ENCODE measurements at regions not wholly inside any gene's neighbourhood (a gene's known extent, or its start where the extent isn't known, plus 50 kb on each side); places are given as distances from the start of the nearest gene placed in this dataset.

- Histone ChIP-seq H3K9me3 (ENCODE audit: low read length) (0 out of 2 replicates have a peak, but pooled peaks cover 11% of the 10 kb centered on the region), H4K20me1 (ENCODE audit: insufficient read depth, low read length) (no peaks in the 10 kb centered on the region), H3K9me2 (ENCODE audit: insufficient read depth, low read length) (no peaks in the 10 kb centered on the region), H3K4me3 (ENCODE audit: low read depth, low read length, poor library complexity, severe bottlenecking) (no peak overlapping the region), H3K27ac (ENCODE audit: low read depth, low read length, poor library complexity, severe bottlenecking) (no peak overlapping the region), H3K36me3 (ENCODE audit: insufficient read depth, low read length) (no peaks in the 10 kb centered on the region), H3K79me2 (ENCODE audit: insufficient read depth, low read depth, low read length) (no peaks in the 10 kb centered on the region), H3K4me2 (ENCODE audit: low read length) (no peak overlapping the region), H3K4me1 (ENCODE audit: insufficient read depth, low read length, poor library complexity, severe bottlenecking) (no peaks in the 10 kb centered on the region), H2AFZ (ENCODE audit: low read length) (no peak overlapping the region)
- TF ChIP-seq EZH2phosphoT487 (IDR thresholded peaks at IDR 0.05; ENCODE audit: borderline replicate concordance, low read depth, low read length) (no peak), CTCF (conservative IDR thresholded peaks at IDR 0.05; ENCODE audit: low read length) (no peak)
- no TSS peak for BruUV-seq (replicated peaks)
- ChIA-PET POLR2A (interaction anchor here (0.6 kb wide), 1 partner anchor 1791 kb away, joined by 5 read pairs; no protein-coding TSS in a partner anchor), CTCF (ENCODE audit: unreplicated experiment) (no interaction called here)
- DNase-seq (ENCODE audit: low spot score), result no peak
- intact Hi-C loops (cut with micrococcal nuclease; ENCODE audit: unreplicated experiment), result no loop called here
These were observed 626.4 kb upstream of the NOX3 start for GRCh38 chr6:156082012-156082411.

GRCh38 chr6:156080371-156080770 lies 624.7 kb upstream of the NOX3 start:
- POLR2A ChIA-PET, result no interaction called here
- intact Hi-C loops (cut with micrococcal nuclease; ENCODE audit: unreplicated experiment), result no loop called here
- TF ChIP-seq CTCF (conservative IDR thresholded peaks at IDR 0.05; ENCODE audit: low read length) (no peak), EZH2phosphoT487 (IDR thresholded peaks at IDR 0.05; ENCODE audit: borderline replicate concordance, low read depth, low read length) (no peak)

GRCh38 chr6:156068881-156069280 lies 613.2 kb upstream of the NOX3 start:
- Histone ChIP-seq H3K9me2 (ENCODE audit: insufficient read depth, low read length) (no peaks in the 10 kb centered on the region), H3K4me3 (ENCODE audit: low read depth, low read length, poor library complexity, severe bottlenecking) (no peak overlapping the region), H2AFZ (ENCODE audit: low read length) (no peak overlapping the region), H3K4me2 (ENCODE audit: low read length) (no peak overlapping the region), H4K20me1 (ENCODE audit: insufficient read depth, low read length) (no peaks in the 10 kb centered on the region), H3K79me2 (ENCODE audit: insufficient read depth, low read depth, low read length) (no peaks in the 10 kb centered on the region), H3K4me1 (ENCODE audit: insufficient read depth, low read length, poor library complexity, severe bottlenecking) (no peaks in the 10 kb centered on the region), H3K27ac (ENCODE audit: low read depth, low read length, poor library complexity, severe bottlenecking) (no peak overlapping the region), H3K9me3 (ENCODE audit: low read length) (no peaks in the 10 kb centered on the region), H3K36me3 (ENCODE audit: insufficient read depth, low read length) (no peaks in the 10 kb centered on the region)
- intact Hi-C loops (cut with micrococcal nuclease; ENCODE audit: unreplicated experiment), result no loop called here
- DNase-seq (ENCODE audit: low spot score), result peak; percentile 20
- CTCF ChIA-PET (ENCODE audit: unreplicated experiment), result no interaction called here
- POLR2A ChIA-PET, result no interaction called here
- TF ChIP-seq EZH2phosphoT487 (IDR thresholded peaks at IDR 0.05; ENCODE audit: borderline replicate concordance, low read depth, low read length) (no peak), CTCF (conservative IDR thresholded peaks at IDR 0.05; ENCODE audit: low read length) (peak; percentile 43; the same call in 1 of the 2 replicates)
- BruUV-seq (replicated peaks), result no TSS peak

More at GRCh38 chr6:156080371-156080770, 624.7 kb upstream of the NOX3 start:
- Histone ChIP-seq H2AFZ (ENCODE audit: low read length) (no peak overlapping the region), H3K79me2 (ENCODE audit: insufficient read depth, low read depth, low read length) (no peaks in the 10 kb centered on the region), H3K9me3 (ENCODE audit: low read length) (0 out of 2 replicates have a peak, but pooled peaks cover 4% of the 10 kb centered on the region), H4K20me1 (ENCODE audit: insufficient read depth, low read length) (no peaks in the 10 kb centered on the region), H3K36me3 (ENCODE audit: insufficient read depth, low read length) (no peaks in the 10 kb centered on the region), H3K4me3 (ENCODE audit: low read depth, low read length, poor library complexity, severe bottlenecking) (no peak overlapping the region), H3K4me2 (ENCODE audit: low read length) (no peak overlapping the region), H3K4me1 (ENCODE audit: insufficient read depth, low read length, poor library complexity, severe bottlenecking) (no peaks in the 10 kb centered on the region), H3K9me2 (ENCODE audit: insufficient read depth, low read length) (no peaks in the 10 kb centered on the region), H3K27ac (ENCODE audit: low read depth, low read length, poor library complexity, severe bottlenecking) (no peak overlapping the region)
- no TSS peak for BruUV-seq (replicated peaks)
- DNase-seq (ENCODE audit: low spot score), result no peak
- CTCF ChIA-PET (ENCODE audit: unreplicated experiment), result no interaction called here

Measured in OCI-LY7 (cell line).